Trophoblast cell (in vitro differentiated cells and primary cell): ENCODE measurements at regions not wholly inside any gene's neighbourhood (a gene's known extent, or its start where the extent isn't known, plus 50 kb on each side); places are given as distances from the start of the nearest gene placed in this dataset.

Experiments used
- DNase-seq, 2 donors: peaks; one replicate each; pipeline ENCODE4 v3.0.0-alpha.2; 2016
- H2AFZ ChIP-seq: 2 replicates; pipeline ENCODE4 v1.6.1; 2013; ENCODE audit warnings: low read length, moderate library complexity, mild to moderate bottlenecking; ENCODE audit not compliant: insufficient read depth, poor library complexity
- H2AK5ac ChIP-seq: 2 replicates; pipeline ENCODE4 v1.6.1; 2013; ENCODE audit warnings: mild to moderate bottlenecking, low read length
- H2BK120ac ChIP-seq: 2 replicates; pipeline ENCODE4 v1.6.1; 2013; ENCODE audit warnings: low read length, mild to moderate bottlenecking, moderate library complexity; ENCODE audit not compliant: insufficient read depth, poor library complexity
- H2BK12ac ChIP-seq: 2 replicates; pipeline ENCODE4 v1.6.1; 2013; ENCODE audit warnings: mild to moderate bottlenecking, low read length, moderate library complexity
- H2BK5ac ChIP-seq: 2 replicates; pipeline ENCODE4 v1.6.1; 2013; ENCODE audit warnings: low read length, low read depth, moderate library complexity, mild to moderate bottlenecking; ENCODE audit not compliant: poor library complexity
- H3K14ac ChIP-seq: 2 replicates; pipeline ENCODE4 v1.6.1; 2013; ENCODE audit warnings: mild to moderate bottlenecking, low read length
- H3K18ac ChIP-seq: 2 replicates; pipeline ENCODE4 v1.6.1; 2013; ENCODE audit warnings: mild to moderate bottlenecking, low read length
- H3K23ac ChIP-seq: 2 replicates; pipeline ENCODE4 v1.6.1; 2013; ENCODE audit warnings: low read length
- H3K27ac ChIP-seq: 2 replicates; pipeline ENCODE4 v1.5.1; 2013; ENCODE audit warnings: low read depth, mild to moderate bottlenecking, inconsistent platforms, low read length, moderate library complexity
- H3K27me3 ChIP-seq: 2 replicates; pipeline ENCODE4 v1.6.1; 2013; ENCODE audit warnings: inconsistent platforms, mild to moderate bottlenecking, low read length, moderate library complexity; ENCODE audit not compliant: insufficient read depth
- H3K36me3 ChIP-seq, 2 experiments: 1 replicate in 1 of 2; 2 replicates in 1 of 2; pipeline ENCODE4 v1.6.1; 2013; ENCODE audit warnings: low read length in 2 of 2, mild to moderate bottlenecking in 2 of 2, moderate library complexity in 1 of 2; ENCODE audit not compliant: insufficient read depth in 2 of 2, control insufficient read depth in 1 of 2
- H3K4ac ChIP-seq: 2 replicates; pipeline ENCODE4 v1.6.1; 2013; ENCODE audit warnings: low read depth, mild to moderate bottlenecking, low read length, moderate library complexity
- H3K4me1 ChIP-seq, 2 experiments: 1 replicate in 1 of 2; 2 replicates in 1 of 2; pipeline ENCODE4 v1.6.1; 2013; ENCODE audit warnings: low read length in 2 of 2, mild to moderate bottlenecking in 2 of 2, moderate library complexity in 1 of 2; ENCODE audit not compliant: insufficient read depth in 2 of 2, control insufficient read depth in 1 of 2
- H3K4me2 ChIP-seq: 2 replicates; pipeline ENCODE4 v1.6.1; 2013; ENCODE audit warnings: inconsistent platforms, mild to moderate bottlenecking, low read length, moderate library complexity
- H3K4me3 ChIP-seq: 2 replicates; pipeline ENCODE4 v1.5.1; 2013; ENCODE audit warnings: mild to moderate bottlenecking, low read depth, low read length, inconsistent platforms
- H3K79me1 ChIP-seq: one replicate; pipeline ENCODE4 v1.6.1; 2013; ENCODE audit warnings: low read length
- H3K79me2 ChIP-seq: 2 replicates; pipeline ENCODE4 v1.6.1; 2013; ENCODE audit warnings: low read length, mild to moderate bottlenecking; ENCODE audit not compliant: control insufficient read depth, insufficient read depth, poor library complexity
- H3K9ac ChIP-seq: 2 replicates; pipeline ENCODE4 v1.6.1; 2013; ENCODE audit warnings: mild to moderate bottlenecking, low read length
- H3K9me3 ChIP-seq: 2 replicates; pipeline ENCODE4 v1.6.1; 2013; ENCODE audit warnings: low read depth, mild to moderate bottlenecking, control low read depth, inconsistent platforms, low read length; ENCODE audit not compliant: insufficient read depth
- H4K12ac ChIP-seq: 2 replicates; pipeline ENCODE4 v1.6.1; 2013; ENCODE audit warnings: low read depth, mild to moderate bottlenecking, low read length, moderate library complexity
- H4K8ac ChIP-seq: 2 replicates; pipeline ENCODE4 v1.6.1; 2013; ENCODE audit warnings: low read depth, mild to moderate bottlenecking, low read length, moderate library complexity
- H4K91ac ChIP-seq: one replicate; pipeline ENCODE4 v1.6.1; 2013; ENCODE audit warnings: low read depth, mild to moderate bottlenecking, low read length, moderate library complexity
- WGBS: extraction: QIAGEN DNeasy Blood & Tissue Kit; methylation state at CpG from one replicate; pipeline ENCODE4 v1.1.7; 2013; ENCODE audit warnings: missing lambda C conversion rate; ENCODE audit not compliant: insufficient read length, insufficient coverage; ENCODE audit errors: extremely low coverage; 5-methylcytosine and 5-hydroxymethylcytosine counted together

DNA sequence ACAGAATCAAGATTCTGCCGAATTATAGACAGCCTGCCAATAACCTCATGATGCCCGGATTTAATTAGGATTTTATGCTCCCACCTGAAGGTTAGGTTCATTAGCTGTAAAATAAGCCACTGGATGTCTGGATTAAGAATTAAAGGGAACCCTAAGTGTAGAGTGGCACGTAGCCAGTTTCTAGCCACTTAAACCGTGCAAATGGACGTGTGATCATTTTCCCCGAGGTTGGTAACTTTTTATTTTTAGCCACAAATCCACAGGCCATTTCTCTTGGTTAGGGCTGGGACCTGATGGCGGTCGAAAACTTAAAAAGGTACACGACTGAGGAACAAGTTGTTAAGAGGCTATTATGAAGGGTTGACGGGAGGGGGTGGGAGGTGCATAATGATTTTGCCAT is 127.3 kb upstream of the TMPO start:
- H3K4ac ChIP-seq = no peak overlapping the region
- no peak overlapping the region for H2BK12ac ChIP-seq
- no peaks in the 10 kb centered on the region for H3K36me3 ChIP-seq
- no peak overlapping the region for H4K8ac ChIP-seq
- H3K4me3 ChIP-seq = no peak overlapping the region
- no peak overlapping the region for H3K18ac ChIP-seq
- no peak overlapping the region for H3K27ac ChIP-seq
- H3K27me3 ChIP-seq = no peaks in the 10 kb centered on the region
- H4K91ac ChIP-seq = no peak overlapping the region
- no peaks in the 10 kb centered on the region for H3K9me3 ChIP-seq
- no peak overlapping the region for H4K12ac ChIP-seq
- H2AK5ac ChIP-seq = no peak overlapping the region
- no CpG with 5 or more reads among the region's 10 CpGs for WGBS
- H2AFZ ChIP-seq = no peak overlapping the region
- no peak overlapping the region for H2BK5ac ChIP-seq
- no peaks in the 10 kb centered on the region for H3K79me1 ChIP-seq
- no peak overlapping the region for H3K9ac ChIP-seq
- no peak for DNase-seq
- H3K79me2 ChIP-seq = no peaks in the 10 kb centered on the region
- no peak overlapping the region for H3K14ac ChIP-seq
- H2BK120ac ChIP-seq = no peak overlapping the region
- no peaks in the 10 kb centered on the region for H3K4me1 ChIP-seq
- H3K4me2 ChIP-seq = no peak overlapping the region
- no peak overlapping the region for H3K23ac ChIP-seq

DNA sequence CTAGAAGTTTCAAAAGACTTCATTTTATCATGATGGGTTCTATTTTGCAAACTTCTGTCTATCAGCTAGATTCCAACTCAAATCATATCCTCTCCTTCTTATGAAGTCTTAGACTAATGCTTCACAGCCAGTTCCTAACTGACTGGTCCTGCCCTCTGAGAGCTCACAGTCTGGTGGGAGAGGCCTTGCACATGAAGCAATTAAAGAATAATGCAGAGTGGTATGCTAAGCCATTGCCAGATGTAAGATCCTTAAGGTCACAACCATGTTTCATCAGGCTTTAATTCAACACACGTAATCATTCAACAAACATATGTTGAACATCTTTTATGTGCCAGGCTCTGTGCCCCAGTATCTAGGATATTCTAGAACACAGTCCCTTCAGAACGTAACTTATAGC is 125.8 kb upstream of the TMPO start:
- Histone ChIP-seq H3K9ac (no peak overlapping the region), H4K12ac (no peak overlapping the region), H4K91ac (no peak overlapping the region), H3K23ac (no peak overlapping the region), H3K27me3 (no peaks in the 10 kb centered on the region), H3K36me3 (no peaks in the 10 kb centered on the region), H3K9me3 (no peaks in the 10 kb centered on the region), H3K4me1 (no peaks in the 10 kb centered on the region), H3K14ac (no peak overlapping the region), H3K18ac (no peak overlapping the region), H3K79me1 (no peaks in the 10 kb centered on the region), H2BK12ac (no peak overlapping the region), H3K4me2 (no peak overlapping the region), H2BK5ac (no peak overlapping the region), H3K4me3 (no peak overlapping the region), H2AFZ (no peak overlapping the region), H3K4ac (no peak overlapping the region), H3K79me2 (no peaks in the 10 kb centered on the region), H2AK5ac (no peak overlapping the region), H3K27ac (no peak overlapping the region), H2BK120ac (no peak overlapping the region), H4K8ac (no peak overlapping the region)
- DNase-seq = no peak
- WGBS = no CpG with 5 or more reads among the region's 2 CpGs

DNA sequence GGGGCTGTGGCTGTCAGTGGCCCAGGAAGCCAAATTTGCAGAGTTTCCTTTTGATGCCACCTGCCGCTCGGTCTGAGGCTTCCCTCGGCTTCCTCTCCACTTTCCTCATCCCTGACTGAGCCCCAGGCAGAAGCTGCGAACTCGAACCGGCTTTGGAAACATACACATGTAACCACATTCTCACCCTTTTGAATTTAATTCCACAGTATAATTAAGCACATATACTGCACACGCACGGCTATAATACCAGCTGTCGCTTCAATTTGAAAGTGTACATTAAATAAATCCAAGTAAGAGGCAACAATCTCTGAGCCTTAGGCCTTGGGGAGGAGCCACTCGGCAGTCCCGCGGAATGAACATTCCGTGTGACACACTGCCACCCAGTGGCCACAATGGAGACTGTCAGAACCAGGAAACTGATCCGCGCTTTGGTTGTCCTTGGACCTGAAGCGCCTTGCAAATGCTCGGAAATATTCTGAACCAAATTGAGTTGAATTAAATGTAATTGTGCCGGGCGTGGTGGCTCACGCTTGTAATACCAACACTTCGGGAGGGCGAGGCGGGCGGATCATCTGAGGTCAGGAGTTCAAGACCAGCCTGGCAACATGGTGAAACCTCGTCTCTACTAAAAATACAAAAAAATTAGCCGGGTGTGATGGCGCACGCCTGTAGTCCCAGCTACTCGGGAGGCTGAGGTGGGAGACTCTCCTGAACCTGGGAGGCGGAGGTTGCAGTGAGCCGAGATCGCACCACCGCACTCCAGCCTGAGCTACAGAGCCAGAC is 117.9 kb upstream of the TMPO start:
- Histone ChIP-seq H3K79me1 (no peaks in the 10 kb centered on the region), H2AFZ (peak overlapping the region; percentile 59), H3K4me3 (no peak overlapping the region), H3K27ac (no peak overlapping the region), H3K79me2 (no peaks in the 10 kb centered on the region), H3K4ac (no peak overlapping the region), H3K4me2 (peak overlapping the region; percentile 71), H3K9ac (no peak overlapping the region), H3K9me3 (no peaks in the 10 kb centered on the region), H3K23ac (no peak overlapping the region), H4K12ac (no peak overlapping the region), H4K8ac (no peak overlapping the region), H2BK12ac (no peak overlapping the region), H2BK5ac (no peak overlapping the region), H3K14ac (no peak overlapping the region), H2BK120ac (no peak overlapping the region), H4K91ac (no peak overlapping the region), H2AK5ac (no peak overlapping the region), H3K36me3 (no peaks in the 10 kb centered on the region), H3K27me3 (no peaks in the 10 kb centered on the region), H3K4me1 (peaks cover 0 to 4% of the 10 kb centered on the region in 2 experiments), H3K18ac (no peak overlapping the region)
- DNase-seq = peak; percentile 72 to 93
- no CpG with 5 or more reads among the region's 33 CpGs for WGBS

DNA sequence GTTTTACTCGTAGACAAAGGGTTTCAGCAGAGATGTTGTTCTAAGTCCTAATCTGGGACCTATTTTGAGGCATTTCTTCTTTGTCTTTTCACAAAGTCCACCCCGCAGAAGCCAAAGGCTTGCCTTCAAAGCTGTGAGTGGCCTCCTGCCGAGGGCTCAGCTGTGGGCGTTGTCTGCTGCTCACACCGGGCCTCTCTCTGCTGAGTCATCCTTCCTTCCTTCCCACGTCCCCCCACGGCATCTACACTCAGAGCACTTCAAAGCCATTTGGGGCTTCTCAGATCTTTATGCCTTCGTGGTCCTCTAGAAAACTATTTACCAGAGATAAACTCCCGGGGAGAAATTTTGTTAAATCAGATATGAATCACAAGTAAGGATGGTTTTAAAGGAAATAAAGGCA is 115.9 kb upstream of the TMPO start:
- H4K91ac ChIP-seq = peak overlapping the region; percentile 28
- WGBS = no CpG with 5 or more reads among the region's 9 CpGs
- H2AFZ ChIP-seq = peak overlapping the region; percentile 45
- H3K27ac ChIP-seq = no peak overlapping the region
- H3K4me2 ChIP-seq = no peak overlapping the region
- no peak overlapping the region for H3K18ac ChIP-seq
- no peaks in the 10 kb centered on the region for H3K9me3 ChIP-seq
- no peak overlapping the region for H2BK5ac ChIP-seq
- H3K79me2 ChIP-seq = no peaks in the 10 kb centered on the region
- H3K9ac ChIP-seq = no peak overlapping the region
- H3K23ac ChIP-seq = no peak overlapping the region
- H2AK5ac ChIP-seq = no peak overlapping the region
- peak overlapping the region; percentile 18 for H4K12ac ChIP-seq
- H3K14ac ChIP-seq = peak overlapping the region; percentile 60
- no peaks in the 10 kb centered on the region for H3K79me1 ChIP-seq
- H3K27me3 ChIP-seq = no peaks in the 10 kb centered on the region
- peaks cover 0 to 4% of the 10 kb centered on the region in 2 experiments for H3K4me1 ChIP-seq
- H3K36me3 ChIP-seq = no peaks in the 10 kb centered on the region
- H2BK12ac ChIP-seq = peak overlapping the region; percentile 69
- H4K8ac ChIP-seq = peak overlapping the region; percentile 11
- H3K4me3 ChIP-seq = no peak overlapping the region
- H3K4ac ChIP-seq = no peak overlapping the region
- peak overlapping the region; percentile 58 for H2BK120ac ChIP-seq
- DNase-seq = no peak
